Transverse colon (tissue), 3 donors: ENCODE measurements at regions not wholly inside any gene's neighbourhood (a gene's known extent, or its start where the extent isn't known, plus 50 kb on each side); places are given as distances from the start of the nearest gene placed in this dataset.

Source experiments
- POLR2A ChIP-seq: fragments of 450-650 bp; IDR thresholded peaks from one replicate; pipeline ENCODE4 v1.6.1; 2016; ENCODE audit warnings: antibody characterized with exemption, mild to moderate bottlenecking, moderate library complexity
- TF ChIP-seq, protein P1 (sequence below), 5 experiments: fragments of 200-600 bp in 3 of 5; fragments of 450-650 bp in 2 of 5; sonication (generic) in 3 of 5; IDR thresholded peaks; 1 replicate in 2 of 5; 2 replicates in 3 of 5; pipeline ENCODE4 v1.5.1; 2016 to 2017; ENCODE audit warnings: antibody characterized with exemption in 5 of 5, inconsistent platforms in 3 of 5, mild to moderate bottlenecking in 2 of 5, moderate library complexity in 1 of 5

DNA sequence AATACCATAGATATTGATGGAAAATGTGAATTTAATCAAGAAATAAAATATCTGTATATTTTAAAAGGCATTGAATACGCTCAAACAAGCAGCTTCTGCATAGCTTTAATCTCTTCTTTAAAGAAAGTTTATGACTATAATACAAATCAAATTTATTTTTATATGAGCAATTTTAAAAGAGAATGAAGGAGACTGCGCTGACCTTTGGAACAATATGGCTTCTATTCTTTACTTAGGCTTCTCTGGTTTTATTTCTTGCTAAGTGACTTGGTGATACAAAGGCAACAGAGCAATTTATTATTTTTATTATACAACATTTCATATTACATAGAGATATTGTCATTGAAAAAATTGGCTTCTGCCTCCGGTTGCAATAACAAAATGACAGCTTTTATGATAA lies 776.7 kb downstream of the TBC1D32 start:
- TF ChIP-seq, protein P1, sequence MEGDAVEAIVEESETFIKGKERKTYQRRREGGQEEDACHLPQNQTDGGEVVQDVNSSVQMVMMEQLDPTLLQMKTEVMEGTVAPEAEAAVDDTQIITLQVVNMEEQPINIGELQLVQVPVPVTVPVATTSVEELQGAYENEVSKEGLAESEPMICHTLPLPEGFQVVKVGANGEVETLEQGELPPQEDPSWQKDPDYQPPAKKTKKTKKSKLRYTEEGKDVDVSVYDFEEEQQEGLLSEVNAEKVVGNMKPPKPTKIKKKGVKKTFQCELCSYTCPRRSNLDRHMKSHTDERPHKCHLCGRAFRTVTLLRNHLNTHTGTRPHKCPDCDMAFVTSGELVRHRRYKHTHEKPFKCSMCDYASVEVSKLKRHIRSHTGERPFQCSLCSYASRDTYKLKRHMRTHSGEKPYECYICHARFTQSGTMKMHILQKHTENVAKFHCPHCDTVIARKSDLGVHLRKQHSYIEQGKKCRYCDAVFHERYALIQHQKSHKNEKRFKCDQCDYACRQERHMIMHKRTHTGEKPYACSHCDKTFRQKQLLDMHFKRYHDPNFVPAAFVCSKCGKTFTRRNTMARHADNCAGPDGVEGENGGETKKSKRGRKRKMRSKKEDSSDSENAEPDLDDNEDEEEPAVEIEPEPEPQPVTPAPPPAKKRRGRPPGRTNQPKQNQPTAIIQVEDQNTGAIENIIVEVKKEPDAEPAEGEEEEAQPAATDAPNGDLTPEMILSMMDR (IDR thresholded peaks at IDR 0.05) = no peak
- TF ChIP-seq POLR2A = no peak
